Osteoblast (primary cell): ENCODE measurements at regions not wholly inside any gene's neighbourhood (a gene's known extent, or its start where the extent isn't known, plus 50 kb on each side); places are given as distances from the start of the nearest gene placed in this dataset.

Experiments
- DNase-seq: peaks from one replicate; pipeline ENCODE4 v3.0.0; 2011; ENCODE audit warnings: low spot score, mixed read lengths; ENCODE audit not compliant: insufficient read length; ENCODE audit errors: missing footprints
- H2AFZ ChIP-seq: 2 replicates; pipeline ENCODE4 v1.6.0; 2011; ENCODE audit warnings: mild to moderate bottlenecking, low read length
- H3K27ac ChIP-seq: 2 replicates; pipeline ENCODE4 v1.5.1; 2011; ENCODE audit warnings: mild to moderate bottlenecking, low read depth, low read length, moderate library complexity
- H3K27me3 ChIP-seq: 2 replicates; pipeline ENCODE4 v1.6.0; 2012; ENCODE audit warnings: mild to moderate bottlenecking, control low read depth, inconsistent platforms, low read length, moderate library complexity; ENCODE audit not compliant: insufficient read depth
- H3K36me3 ChIP-seq: 2 replicates; pipeline ENCODE4 v1.5.1; 2011; ENCODE audit warnings: mild to moderate bottlenecking, low read length, control low read depth, moderate library complexity; ENCODE audit not compliant: insufficient read depth
- H3K4me1 ChIP-seq: 2 replicates; pipeline ENCODE4 v1.5.1; 2011; ENCODE audit warnings: mild to moderate bottlenecking, low read length, control low read depth, moderate library complexity; ENCODE audit not compliant: insufficient read depth
- H3K4me2 ChIP-seq: 2 replicates; pipeline ENCODE4 v1.6.0; 2011; ENCODE audit warnings: mild to moderate bottlenecking, low read length; ENCODE audit not compliant: insufficient read depth
- H3K4me3 ChIP-seq: fragments of 200-600 bp; sonication (generic); 3 replicates; pipeline ENCODE4 v1.5.1; 2012; ENCODE audit warnings: mild to moderate bottlenecking, low read length, inconsistent platforms; ENCODE audit not compliant: insufficient read depth
- H3K79me2 ChIP-seq: 2 replicates; pipeline ENCODE4 v1.6.0; 2012; ENCODE audit warnings: mild to moderate bottlenecking, low read length, control low read depth, inconsistent platforms; ENCODE audit not compliant: insufficient read depth
- H3K9me3 ChIP-seq: 2 replicates; pipeline ENCODE4 v1.5.1; 2011; ENCODE audit warnings: low read depth, low read length, control low read depth
- H4K20me1 ChIP-seq: 2 replicates; pipeline ENCODE4 v1.6.0; 2012; ENCODE audit warnings: mild to moderate bottlenecking, low read length, control low read depth; ENCODE audit not compliant: insufficient read depth
- CTCF ChIP-seq: IDR thresholded peaks from 2 replicates; pipeline ENCODE4 v1.5.1; 2011; ENCODE audit warnings: mild to moderate bottlenecking, low read depth, low read length, moderate library complexity; ENCODE audit errors: extremely low read depth

DNA sequence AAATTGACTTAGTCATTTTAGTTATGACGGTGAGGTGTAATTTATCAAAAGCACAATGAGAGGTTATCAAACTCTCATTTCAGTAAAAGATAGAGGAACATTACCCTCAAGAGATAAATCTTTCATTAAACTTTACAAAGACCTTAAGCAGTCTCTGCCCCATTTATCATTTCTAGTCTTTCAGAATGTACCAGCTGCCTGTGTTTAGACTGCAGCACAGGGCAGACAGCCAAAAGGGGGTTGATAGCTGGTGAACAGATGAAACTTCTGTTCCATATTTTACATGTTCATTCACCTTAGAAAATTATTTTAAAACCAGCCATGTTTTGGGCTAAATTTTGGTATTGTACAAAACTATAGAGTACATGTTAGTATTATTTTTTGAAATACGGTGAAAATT, 514.6 kb upstream of the CNTN3 start:
- DNase-seq = no peak
- TF ChIP-seq CTCF = no peak
- no peaks in the 10 kb centered on the region for H3K27me3 ChIP-seq

DNA sequence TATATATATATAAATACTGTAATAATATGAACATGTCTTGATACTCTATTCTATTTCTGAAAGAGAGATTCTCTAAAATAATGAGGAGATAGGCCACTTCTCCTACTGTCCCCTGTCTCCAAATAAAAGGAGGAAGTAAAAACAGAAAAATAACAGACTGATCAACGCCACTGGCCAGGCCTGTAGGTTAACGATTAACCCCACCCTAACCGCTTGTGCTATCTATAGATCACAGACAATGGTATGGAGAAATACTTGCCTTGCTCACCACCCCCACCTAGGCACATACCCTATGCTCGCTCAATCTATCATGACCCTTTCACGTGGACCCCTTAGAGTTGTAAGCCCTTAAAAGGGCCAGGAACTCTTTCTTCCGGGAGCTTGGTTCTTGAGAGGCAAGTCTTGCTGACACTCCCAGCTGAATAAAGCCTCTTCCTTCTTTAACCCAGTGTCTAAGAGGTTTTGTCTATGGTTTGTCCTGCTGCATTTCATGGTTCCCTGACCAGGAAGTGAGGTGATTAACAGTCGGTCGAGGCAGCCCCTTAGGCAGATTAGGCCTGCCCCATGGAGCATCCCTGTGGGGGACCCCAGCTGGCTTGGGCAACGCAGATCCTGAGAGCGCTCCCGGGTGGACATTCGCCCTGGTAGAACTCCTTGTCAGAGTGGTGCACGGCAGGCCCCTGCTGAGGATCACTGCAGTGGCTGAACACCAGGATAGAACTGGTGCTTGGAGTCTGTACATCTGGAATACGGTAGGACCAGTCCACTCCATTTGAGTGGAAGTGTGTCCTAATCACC, 521.8 kb upstream of the CNTN3 start:
- Histone ChIP-seq H4K20me1 (no peaks in the 10 kb centered on the region), H3K9me3 (no peaks in the 10 kb centered on the region), H2AFZ (no peak overlapping the region), H3K27me3 (no peaks in the 10 kb centered on the region), H3K4me2 (no peak overlapping the region), H3K4me3 (no peak overlapping the region), H3K36me3 (no peaks in the 10 kb centered on the region), H3K27ac (no peak overlapping the region), H3K79me2 (no peaks in the 10 kb centered on the region), H3K4me1 (no peaks in the 10 kb centered on the region)
- DNase-seq = no peak
- no peak for TF ChIP-seq CTCF

More for the DNA sequence above, 514.6 kb upstream of the CNTN3 start:
- no peak overlapping the region for H3K27ac ChIP-seq
- H3K79me2 ChIP-seq = no peaks in the 10 kb centered on the region
- no peak overlapping the region for H3K4me3 ChIP-seq
- no peaks in the 10 kb centered on the region for H3K4me1 ChIP-seq
- no peaks in the 10 kb centered on the region for H3K9me3 ChIP-seq
- no peak overlapping the region for H3K4me2 ChIP-seq
- no peak overlapping the region for H2AFZ ChIP-seq
- no peaks in the 10 kb centered on the region for H4K20me1 ChIP-seq
- no peaks in the 10 kb centered on the region for H3K36me3 ChIP-seq

DNA sequence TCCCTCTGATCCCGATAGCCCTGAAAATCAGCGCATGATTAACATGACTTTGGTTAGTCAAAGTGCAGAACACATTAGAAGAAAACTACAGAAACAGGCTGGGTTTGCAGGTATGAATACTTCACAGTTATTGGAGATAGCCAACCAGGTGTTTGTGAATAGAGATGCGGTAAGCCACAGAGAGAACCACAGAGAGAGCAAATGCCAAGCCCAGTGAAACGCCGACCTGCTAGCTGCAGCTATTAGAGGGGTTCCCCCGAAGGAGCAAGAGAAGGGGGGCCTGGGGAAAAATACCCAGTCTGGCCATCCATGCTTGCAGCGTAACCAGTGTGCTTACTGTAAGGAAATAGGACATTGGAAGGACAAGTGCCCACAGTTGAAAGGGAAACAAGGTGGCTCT, 523.9 kb upstream of the CNTN3 start:
- no peak overlapping the region for H3K4me3 ChIP-seq
- TF ChIP-seq CTCF = no peak
- H2AFZ ChIP-seq = no peak overlapping the region
- H3K4me2 ChIP-seq = no peak overlapping the region
- no peak for DNase-seq
- no peaks in the 10 kb centered on the region for H3K27me3 ChIP-seq
- H3K79me2 ChIP-seq = no peaks in the 10 kb centered on the region
- peaks cover 2% of the 10 kb centered on the region for H3K9me3 ChIP-seq
- no peaks in the 10 kb centered on the region for H3K4me1 ChIP-seq
- no peaks in the 10 kb centered on the region for H4K20me1 ChIP-seq
- H3K27ac ChIP-seq = no peak overlapping the region
- H3K36me3 ChIP-seq = no peaks in the 10 kb centered on the region

- TF ChIP-seq CTCF = no peak
- Histone ChIP-seq H4K20me1 (no peaks in the 10 kb centered on the region), H3K27me3 (no peaks in the 10 kb centered on the region), H3K4me3 (no peak overlapping the region), H3K4me1 (no peaks in the 10 kb centered on the region), H3K9me3 (peaks cover 2% of the 10 kb centered on the region), H3K79me2 (no peaks in the 10 kb centered on the region), H3K36me3 (no peaks in the 10 kb centered on the region), H2AFZ (no peak overlapping the region), H3K27ac (no peak overlapping the region), H3K4me2 (no peak overlapping the region)
- DNase-seq = peak; percentile 43
Measured at GRCh38 chr3:75140904-75141615, 523.1 kb upstream of the FRG2C start.
